NCI-H2227 (cell line): ENCODE measurements at regions not wholly inside any gene's neighbourhood (a gene's known extent, or its start where the extent isn't known, plus 50 kb on each side); places are given as distances from the start of the nearest gene placed in this dataset.
A peak's percentile ranks its signal among the peaks of the same experiment; 100 is the strongest.

Experiments used
- DNase-seq: peaks from one replicate; lab custom pipeline; 2025; ENCODE audit not compliant: unreplicated experiment; lab: John Stamatoyannopoulos, UW

GRCh38 chr2:18384242-18384641 is 176.2 kb downstream of the RDH14 start:
- DNase-seq: no peak

- no peak for DNase-seq
Measured at GRCh38 chr2:18381386-18381785, 179.1 kb downstream of the RDH14 start.

- no peak for DNase-seq
Measured at GRCh38 chr2:18380321-18380720, 180.1 kb downstream of the RDH14 start.

- peak; percentile 27 for DNase-seq
Measured at GRCh38 chr2:18379870-18380269, 180.6 kb downstream of the RDH14 start.

GRCh38 chr2:18378020-18378653 is 182.3 kb downstream of the RDH14 start:
- DNase-seq: peak; percentile 59

GRCh38 chr2:18376936-18377335 is 183.5 kb downstream of the RDH14 start:
- DNase-seq: no peak

- no peak for DNase-seq
Measured at GRCh38 chr2:18373664-18374063, 186.8 kb downstream of the RDH14 start.

GRCh38 chr2:18373081-18373480 is 187.4 kb downstream of the RDH14 start:
- DNase-seq: no peak

- no peak for DNase-seq
Measured at GRCh38 chr2:18372641-18373040, 187.8 kb downstream of the RDH14 start.

GRCh38 chr2:18369760-18370159 is 190.7 kb downstream of the RDH14 start:
- no peak for DNase-seq

GRCh38 chr2:18368008-18368407 is 192.4 kb downstream of the RDH14 start:
- no peak for DNase-seq

GRCh38 chr2:18365342-18365741 is 195.1 kb downstream of the RDH14 start:
- no peak for DNase-seq

GRCh38 chr2:18363348-18363747 is 197.1 kb downstream of the RDH14 start:
- DNase-seq: no peak

GRCh38 chr2:18362696-18363095 is 197.8 kb downstream of the RDH14 start:
- DNase-seq: no peak

GRCh38 chr2:18357537-18357936 is 202.9 kb downstream of the RDH14 start:
- no peak for DNase-seq

GRCh38 chr2:18356676-18357075 is 203.8 kb downstream of the RDH14 start:
- DNase-seq: no peak

GRCh38 chr2:18349421-18349820 is 211.0 kb downstream of the RDH14 start:
- no peak for DNase-seq

- no peak for DNase-seq
Measured at GRCh38 chr2:18346874-18347273, 213.6 kb downstream of the RDH14 start.

GRCh38 chr2:18346344-18346743 is 214.1 kb downstream of the RDH14 start:
- DNase-seq: no peak

GRCh38 chr2:18345848-18346247 is 214.6 kb downstream of the RDH14 start:
- no peak for DNase-seq

GRCh38 chr2:18342901-18343300 is 217.6 kb downstream of the RDH14 start:
- no peak for DNase-seq

GRCh38 chr2:18339326-18339725 is 221.1 kb downstream of the RDH14 start:
- DNase-seq: no peak

- no peak for DNase-seq
Measured at GRCh38 chr2:18336975-18337374, 223.5 kb downstream of the RDH14 start.
